SHP77 treated with DMSO at 0.1 percent for 48 hours (cell line): ENCODE measurements at regions not wholly inside any gene's neighbourhood (a gene's known extent, or its start where the extent isn't known, plus 50 kb on each side); places are given as distances from the start of the nearest gene placed in this dataset.

Source experiments
- DNase-seq: peaks from one replicate; lab custom pipeline; 2025; lab: John Stamatoyannopoulos, UW

- DNase-seq, result no peak
Observed at GRCh38 chr14:94960285-94961001, 190.5 kb upstream of the GSC start.

- no peak for DNase-seq
Observed at GRCh38 chr14:94953541-94954260, 183.8 kb upstream of the GSC start.

DNA sequence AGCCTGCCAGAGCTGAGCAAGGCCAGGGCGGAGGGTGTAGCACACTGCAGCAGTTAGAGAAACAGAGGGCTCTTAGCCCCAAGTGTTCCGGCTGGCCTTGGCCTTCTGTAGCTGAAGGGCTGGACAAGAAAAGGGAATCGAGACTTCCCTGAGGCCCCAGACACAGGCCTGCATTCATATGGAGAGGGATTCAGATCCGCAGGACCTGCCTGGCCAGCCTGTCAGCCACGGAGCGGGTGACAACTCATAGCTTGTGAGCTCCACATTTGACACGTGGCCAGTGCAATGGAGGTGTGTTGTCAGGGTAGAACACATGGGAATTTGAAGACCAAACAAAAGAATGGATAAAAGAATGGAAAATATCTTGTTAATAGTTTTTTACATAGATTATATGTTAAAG lies 182.2 kb upstream of the GSC start:
- DNase-seq, result no peak

GRCh38 chr14:94946244-94946643 lies 176.3 kb upstream of the GSC start:
- no peak for DNase-seq

- no peak for DNase-seq
Observed at GRCh38 chr14:94945615-94946014, 175.7 kb upstream of the GSC start.

- DNase-seq, result no peak
Observed at GRCh38 chr14:94944636-94945258, 174.8 kb upstream of the GSC start.

GRCh38 chr14:94942601-94943000 lies 172.7 kb upstream of the GSC start:
- DNase-seq, result no peak

- DNase-seq, result no peak
Observed at GRCh38 chr14:94941311-94941710, 171.4 kb upstream of the GSC start.

DNA sequence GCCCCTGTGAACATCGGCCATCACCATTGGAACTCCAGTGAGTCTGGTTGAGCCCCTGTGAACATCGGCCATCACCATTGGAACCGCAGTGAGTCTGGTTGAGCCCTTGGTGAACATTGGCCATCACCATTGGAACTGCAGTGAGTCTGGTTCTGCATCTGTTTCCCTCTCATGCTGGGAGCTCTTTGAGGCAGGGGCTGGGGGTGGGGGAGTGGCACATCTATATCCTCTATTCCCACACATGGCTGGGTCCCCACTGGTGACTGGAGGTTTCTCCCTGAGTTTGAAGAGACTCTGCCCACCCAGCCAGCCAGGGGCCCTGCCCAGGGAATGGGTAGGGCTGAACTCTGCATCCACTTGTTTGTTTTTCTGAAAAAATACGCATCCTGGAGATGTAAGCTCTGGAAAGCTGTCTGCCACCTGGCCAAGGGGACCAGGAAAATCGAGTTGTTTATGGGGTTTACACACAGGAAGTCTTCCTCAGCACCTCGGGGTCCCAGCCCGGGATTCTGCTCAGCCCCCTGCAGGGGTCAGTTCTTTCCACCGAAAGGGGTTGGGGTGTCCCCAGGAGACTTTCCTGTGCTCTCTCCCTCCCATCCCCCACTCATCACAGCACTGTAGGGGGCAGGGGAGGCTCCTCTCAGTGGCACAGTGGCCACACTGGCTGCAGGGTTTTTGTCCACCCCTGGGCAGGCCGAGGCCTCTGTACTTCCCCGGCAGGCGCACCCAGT lies 170.5 kb upstream of the GSC start:
- DNase-seq, result no peak

GRCh38 chr14:94938016-94938415 lies 168.1 kb upstream of the GSC start:
- no peak for DNase-seq

DNA sequence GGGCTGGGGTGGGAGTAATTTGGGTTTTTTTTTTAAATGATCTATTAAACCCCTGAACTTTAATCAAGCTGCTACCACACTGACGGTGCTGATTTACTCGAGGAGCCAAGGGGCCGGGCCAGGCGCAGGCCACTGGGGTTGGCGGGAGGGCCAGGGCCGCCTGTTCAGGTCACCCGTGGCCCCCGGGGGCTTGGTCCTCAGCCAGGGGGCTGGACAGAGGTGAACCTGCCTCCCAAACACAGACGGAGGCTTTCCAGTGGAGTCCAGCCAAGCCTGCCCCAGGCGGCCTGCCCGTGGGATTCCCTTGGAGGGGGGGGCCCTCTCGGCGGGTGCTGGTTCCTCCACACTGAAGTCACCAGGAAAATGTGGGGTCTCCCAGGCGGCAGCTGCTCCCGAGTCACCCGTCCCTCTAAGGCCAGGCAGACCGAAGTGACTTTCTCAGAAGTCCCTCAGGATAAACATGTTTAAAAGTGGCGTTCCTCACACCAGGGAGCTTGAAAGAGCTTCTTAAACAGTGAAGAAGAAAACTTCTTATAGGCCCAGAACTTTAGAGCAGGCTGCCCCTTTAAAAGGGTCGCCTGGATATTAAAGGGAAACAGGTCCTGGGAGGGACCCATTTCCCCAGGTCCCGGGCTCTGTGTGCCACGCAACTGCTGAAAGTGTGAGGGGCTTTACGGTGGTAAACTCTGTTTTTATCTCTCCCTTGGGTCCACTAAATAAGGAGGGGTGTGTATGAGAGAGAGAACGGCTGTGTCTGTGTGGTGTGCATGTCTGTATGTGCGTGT lies 167.2 kb upstream of the GSC start:
- DNase-seq, result no peak

- no peak for DNase-seq
Observed at GRCh38 chr14:94936401-94936892, 166.5 kb upstream of the GSC start.

DNA sequence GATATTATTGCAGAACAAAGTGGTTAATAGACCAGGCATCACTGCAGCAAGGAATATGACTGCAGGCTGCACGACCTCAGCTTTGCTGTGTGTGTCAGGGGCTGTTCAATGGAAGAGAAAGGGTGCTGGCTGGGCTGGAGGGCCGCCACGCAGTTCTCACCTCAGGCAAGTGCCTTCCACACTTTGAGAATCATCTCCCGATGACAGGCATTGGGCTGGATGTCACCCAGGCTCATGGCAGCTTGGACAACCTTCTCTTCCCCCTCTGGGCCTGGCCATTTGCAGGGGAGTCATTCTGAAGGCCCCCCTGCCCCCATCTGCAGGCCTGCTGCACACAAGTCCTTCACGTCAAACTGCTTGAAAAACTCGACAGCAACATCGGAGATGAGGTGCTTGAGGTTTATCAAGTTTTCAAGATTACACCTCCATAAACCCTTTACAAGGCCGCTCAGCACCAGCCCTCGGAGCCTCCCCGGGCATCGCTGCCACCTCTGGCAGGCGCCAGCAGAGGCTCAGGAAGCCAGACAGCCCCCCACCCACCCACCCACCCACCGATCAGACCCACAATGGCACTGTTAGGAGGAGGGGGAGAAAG lies 165.9 kb upstream of the GSC start:
- DNase-seq, result no peak

DNA sequence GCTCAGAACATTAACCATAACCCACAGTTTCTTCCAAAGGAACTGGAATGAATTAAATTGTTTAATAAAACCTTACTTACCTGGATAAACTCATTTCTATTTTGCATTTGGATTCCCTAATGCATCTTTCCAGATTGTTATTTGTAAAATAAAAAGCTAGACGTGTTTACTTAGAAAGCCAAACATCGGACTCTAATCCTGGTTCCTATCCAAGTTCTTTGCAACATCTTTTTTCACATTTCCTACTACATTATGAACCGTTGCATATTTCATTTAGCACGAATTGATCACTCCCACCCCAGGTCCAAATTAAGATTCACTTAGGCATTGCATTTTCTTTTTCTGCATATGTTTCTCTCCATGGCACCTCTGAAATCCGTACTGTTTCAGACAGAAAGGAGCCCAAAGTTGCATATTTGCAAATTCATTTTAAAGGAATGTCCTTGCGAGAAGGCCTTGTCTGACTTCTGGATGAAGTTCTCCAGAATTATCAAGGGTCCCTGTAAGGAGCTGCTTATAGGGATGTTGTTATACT lies 164.4 kb upstream of the GSC start:
- DNase-seq, result no peak

DNA sequence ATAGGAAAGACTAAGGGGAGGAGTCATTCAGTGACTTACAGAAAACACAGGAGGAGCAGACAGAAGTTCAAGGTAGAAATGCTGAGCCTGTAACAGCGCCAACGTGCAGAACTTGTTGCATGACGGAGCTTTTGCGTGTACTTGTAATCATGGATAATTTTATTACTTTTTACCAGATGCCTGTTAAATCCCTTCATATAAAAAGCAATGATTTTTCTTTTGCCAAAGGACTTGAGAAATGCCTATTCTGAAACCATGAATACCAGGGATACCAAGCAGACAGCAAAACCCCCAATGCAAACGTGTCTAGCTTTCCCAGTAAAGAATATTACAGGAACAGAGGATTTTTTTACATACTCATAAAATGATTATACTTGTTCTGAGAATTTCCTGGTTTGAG lies 163.6 kb upstream of the GSC start:
- no peak for DNase-seq

DNA sequence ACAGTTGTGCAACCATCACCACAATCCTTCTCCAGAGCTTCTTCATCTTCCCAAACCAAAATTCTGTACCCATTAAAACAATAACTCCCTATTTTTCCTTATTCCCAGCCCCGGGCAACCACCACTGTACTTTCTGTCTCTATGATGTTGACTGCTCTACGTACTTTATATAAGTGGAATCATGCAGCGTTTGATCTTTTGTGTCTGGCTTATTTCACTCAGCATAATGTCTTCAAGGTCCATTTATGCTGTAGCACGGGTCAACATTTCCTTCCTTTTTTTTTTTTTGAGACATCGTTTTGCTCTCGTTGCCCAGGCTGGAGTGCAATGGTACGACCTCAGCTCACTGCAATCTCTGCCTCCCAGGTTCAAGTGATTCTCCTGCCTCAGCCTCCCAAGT lies 162.7 kb upstream of the GSC start:
- no peak for DNase-seq

DNA sequence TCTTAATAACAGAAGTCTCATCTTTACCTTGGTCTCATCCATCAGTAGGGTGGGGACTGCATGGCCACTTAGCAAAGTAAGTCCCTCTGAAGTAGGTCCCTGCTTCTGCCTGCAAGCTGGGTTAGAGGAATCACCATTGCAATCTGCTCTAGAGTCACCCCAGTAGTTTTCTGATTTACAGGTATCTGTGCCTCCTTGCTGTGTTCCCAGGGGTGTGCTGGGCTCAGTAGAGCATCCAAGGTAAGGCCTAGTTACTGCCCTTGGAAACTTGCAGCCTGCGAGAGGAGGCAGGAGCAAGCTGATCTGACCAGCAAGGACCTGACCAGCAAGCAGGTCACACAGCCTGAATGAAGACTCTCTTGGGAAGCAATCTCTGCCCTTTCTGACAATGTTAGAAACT lies 160.8 kb upstream of the GSC start:
- no peak for DNase-seq

- DNase-seq, result no peak
Observed at GRCh38 chr14:94929354-94929753, 159.4 kb upstream of the GSC start.

DNA sequence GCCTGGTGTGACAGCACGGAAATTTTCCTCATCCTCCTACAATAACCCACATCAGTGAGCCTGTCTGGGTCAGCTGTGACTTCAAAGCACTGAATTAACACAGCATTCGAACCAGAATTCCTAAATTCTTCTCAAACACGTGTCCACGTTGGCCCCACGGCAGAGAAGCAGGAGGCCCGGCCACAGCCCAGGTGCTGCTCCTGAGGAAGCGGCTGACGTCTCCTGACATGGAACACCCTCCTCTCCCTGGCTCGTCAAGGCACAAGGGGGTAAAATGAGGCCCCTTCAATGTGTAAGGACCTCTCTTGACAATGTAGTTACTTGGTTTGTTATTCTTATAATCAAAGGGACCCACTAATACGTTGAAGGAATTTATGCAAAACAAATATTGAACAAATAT lies 156.3 kb upstream of the GSC start:
- no peak for DNase-seq

- DNase-seq, result no peak
Observed at GRCh38 chr14:94925416-94926173, 155.7 kb upstream of the GSC start.
